Fibroblast of skin of left quadriceps (primary cell): ENCODE measurements at regions not wholly inside any gene's neighbourhood (a gene's known extent, or its start where the extent isn't known, plus 50 kb on each side); places are given as distances from the start of the nearest gene placed in this dataset.

Experiments used
- DNase-seq, 2 experiments: peaks; one replicate each; pipeline ENCODE4 v3.0.0-alpha.2; 2013; ENCODE audit warnings: low read depth in 2 of 2

GRCh38 chr9:107628444-107628843, 138.9 kb upstream of the KLF4 start:
- no peak for DNase-seq

DNA sequence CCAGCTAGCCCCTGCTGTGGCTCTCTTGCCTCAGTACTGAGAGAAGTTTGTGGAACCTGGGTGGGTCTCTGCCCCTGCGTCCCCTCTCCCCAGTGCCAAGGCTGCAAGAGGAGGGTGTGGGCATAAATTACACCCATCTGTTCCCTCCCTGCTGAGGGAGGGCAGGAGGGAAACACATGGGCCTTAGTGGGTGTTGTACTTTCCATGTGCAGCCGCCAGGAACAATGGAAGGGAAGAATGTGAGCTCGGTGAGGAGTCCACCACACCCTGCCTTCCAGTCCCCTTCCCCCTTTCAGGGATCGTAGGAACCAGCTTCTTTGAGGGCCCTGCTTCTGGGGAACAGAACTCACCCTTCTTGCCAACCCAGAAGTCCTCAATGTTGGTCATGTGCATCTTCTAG, 138.2 kb upstream of the KLF4 start:
- no peak for DNase-seq

GRCh38 chr9:107626118-107626517, 136.5 kb upstream of the KLF4 start:
- DNase-seq = no peak

DNA sequence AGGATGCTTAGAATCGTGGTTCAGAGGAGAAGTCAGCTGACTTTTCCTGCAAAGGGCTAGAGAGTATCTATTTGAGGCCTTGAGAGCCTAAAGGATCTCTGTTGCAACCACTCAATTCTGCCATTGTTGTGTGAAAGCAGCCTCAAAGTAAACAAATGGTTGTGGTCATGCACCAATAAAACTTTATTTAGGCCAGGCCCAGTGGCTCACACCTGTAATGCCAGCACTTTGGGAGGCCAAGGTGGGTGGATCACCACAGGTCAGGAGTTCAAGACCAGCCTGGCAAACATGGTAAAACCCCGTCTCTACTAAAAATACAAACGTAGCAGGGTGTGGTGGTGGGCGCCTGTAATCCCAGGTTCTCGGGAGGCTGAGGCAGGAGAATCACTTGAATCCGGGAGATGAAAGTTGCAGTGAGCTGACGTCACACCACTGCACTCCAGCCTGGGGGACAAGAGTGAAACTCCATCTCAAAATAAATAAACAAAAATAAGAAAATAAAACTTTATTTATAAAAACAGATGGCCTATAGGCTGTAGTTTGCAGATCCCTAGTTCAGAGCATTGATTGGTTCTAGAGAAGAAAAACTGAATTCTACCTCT, 135.9 kb upstream of the KLF4 start:
- DNase-seq = no peak

DNA sequence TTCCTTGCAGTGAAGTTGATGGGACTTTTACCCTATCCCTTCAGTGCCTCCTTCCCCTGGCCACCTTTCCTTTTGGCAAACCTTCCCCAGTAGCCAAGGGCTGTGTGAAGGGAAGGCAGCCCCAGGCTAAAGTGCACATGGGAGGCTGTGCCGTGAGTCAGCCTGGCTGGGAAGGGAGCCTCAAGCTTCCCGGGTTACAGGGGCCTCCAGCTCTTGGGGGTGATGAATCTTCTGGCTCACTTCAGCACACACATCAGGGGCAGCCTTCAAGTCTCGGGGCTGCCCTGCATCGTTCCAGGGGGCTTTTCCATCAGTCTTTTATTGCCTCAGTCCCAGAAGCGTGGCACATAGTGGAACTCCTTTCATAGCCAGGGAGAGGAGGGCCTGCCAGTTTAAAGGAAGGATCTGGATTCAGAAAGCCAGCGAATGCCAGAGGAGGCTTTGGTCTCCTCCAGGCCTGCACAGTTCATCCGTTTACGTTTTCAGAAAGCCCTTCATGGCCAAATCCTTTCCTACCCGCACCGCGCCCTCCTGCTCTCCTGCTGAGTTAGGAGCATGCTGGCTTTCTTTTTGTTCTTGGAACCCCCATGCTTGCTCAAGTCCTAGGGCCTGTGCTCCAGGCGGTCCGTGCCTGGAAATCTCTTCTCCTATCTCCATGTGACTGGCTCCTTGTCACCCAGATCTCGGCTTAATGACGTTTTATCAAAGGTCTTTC, 134.8 kb upstream of the KLF4 start:
- no peak for DNase-seq

DNA sequence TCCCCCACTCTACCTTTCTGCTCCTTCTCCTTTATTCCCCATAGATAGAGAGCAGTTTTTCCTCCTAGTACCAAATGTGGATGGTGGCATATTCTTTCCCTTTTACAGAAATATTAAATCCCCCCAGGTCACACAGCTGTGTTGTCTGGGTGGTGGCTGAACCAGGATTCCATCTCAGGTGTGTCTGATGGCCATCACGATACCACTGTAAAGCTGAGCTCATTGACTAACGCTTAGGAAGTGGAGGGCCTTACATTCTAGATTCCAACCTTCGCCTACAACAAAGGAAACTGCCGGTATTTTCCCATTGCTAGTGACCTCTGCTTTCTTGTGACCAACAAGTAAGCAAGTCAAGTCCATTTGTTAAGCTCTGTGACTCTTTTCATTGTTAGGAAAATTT, 131.9 kb upstream of the KLF4 start:
- no peak for DNase-seq

DNA sequence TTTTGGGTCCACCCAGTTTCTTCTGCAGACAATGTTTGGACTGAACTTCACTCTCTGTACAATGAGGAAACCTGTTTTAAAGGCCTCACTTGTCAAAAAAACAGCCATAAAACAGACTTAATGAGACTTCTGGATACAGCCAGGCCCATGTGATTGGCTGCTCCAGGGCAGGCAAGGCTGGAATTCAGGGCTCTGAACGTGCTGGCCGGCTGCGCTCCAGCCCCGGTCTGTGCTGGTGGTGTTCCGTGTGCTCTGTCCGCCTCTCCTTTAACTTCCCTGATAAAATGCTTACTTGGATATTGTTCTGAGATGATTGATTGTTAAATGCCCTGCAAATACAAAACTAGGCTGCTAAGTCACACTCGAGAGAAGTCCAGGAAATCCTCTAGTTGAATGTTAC, 131.2 kb upstream of the KLF4 start:
- DNase-seq = no peak

DNA sequence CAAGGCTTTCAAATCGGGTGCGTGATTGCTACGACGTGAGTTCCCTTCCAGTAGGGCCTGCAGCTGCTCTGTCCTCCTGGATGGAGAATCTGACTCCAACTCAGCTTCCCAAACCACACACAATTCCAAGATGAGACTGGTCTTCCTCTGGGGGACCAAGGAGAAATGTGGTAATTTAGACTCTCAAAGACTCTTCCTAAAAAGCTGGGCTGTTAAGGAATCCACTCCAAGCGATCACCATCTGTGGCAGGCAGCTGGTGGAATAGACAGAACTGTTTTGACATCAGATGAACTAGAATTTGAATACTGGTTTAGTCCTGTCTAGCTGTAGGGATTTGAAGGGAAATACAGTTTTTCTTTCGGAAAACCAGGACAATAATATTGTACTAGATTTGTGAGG, 130.7 kb upstream of the KLF4 start:
- DNase-seq = no peak

DNA sequence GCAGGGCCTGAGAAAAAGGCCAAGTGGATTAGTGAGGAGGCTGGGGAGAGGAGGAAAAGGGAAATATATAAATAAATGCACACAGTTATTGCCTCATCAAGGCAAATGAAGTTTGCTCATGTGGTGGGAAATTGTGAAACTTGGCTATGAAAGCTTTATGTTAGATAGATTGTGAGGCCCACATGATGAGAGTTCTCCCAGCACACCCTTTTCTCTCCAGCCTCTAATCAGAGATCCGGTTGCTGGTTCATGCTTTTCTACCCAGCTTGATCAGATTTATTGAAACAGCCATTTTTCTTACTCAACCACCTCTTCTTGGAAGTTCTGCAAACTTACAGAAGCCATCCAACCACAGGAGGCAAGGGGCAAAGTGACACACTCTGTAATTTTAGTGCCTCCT, 125.8 kb upstream of the KLF4 start:
- DNase-seq = peak in 1 of 2 experiments; percentile 26

GRCh38 chr9:107614765-107615164, 125.2 kb upstream of the KLF4 start:
- no peak for DNase-seq

- DNase-seq = no peak
These were observed 123.8 kb upstream of the KLF4 start for GRCh38 chr9:107613321-107613720.

GRCh38 chr9:107612136-107612535, 122.6 kb upstream of the KLF4 start:
- DNase-seq = no peak

DNA sequence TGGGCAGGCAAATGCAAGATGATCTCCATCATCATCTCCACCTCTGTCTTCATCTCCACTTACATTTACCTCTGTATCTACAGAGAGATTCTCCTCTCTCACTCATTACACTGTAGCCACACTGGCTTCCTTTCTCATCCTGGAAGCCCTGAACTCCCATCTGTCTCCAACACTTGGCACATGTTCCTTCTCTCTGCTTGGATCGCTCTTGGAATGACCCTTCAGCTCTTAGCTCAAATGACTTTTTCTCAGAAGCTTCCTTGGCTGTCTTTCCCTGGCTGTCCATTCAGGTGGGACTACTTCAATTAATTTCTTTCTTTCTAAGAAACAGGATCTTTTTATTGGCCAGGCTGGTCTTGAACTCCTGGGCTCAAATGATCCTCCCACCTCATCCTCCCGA, 120.0 kb upstream of the KLF4 start:
- DNase-seq = no peak

DNA sequence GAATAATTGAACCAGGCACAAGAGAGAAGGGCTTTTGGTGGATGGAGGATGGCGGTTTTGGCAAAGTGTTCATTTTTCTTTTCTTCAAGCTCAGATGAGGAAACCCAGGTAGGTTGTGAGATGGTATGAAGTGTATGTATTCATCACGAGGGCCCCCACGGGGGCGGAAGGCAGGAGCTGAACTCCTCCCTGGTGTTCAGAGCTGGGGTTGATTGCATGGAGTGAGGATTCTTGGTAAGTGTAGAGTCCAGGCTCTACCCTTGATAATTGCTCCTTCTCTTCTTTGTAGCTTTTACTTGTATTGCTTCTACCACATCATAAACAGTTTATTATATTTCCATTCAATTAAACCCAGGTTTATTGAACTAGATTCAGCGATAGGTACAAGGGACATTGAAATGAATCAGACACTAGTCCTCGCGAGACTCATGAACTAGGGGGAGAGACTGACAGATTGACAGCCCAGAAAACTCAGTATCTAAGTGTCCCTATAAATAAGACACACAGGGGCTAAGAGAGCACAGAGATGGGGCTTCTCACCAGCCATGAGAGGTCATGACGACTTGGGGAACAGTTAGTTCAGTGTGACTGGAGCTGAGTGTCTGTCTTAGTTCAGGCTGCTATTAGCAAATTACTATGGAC, 116.7 kb upstream of the KLF4 start:
- DNase-seq = no peak

GRCh38 chr9:107605041-107605440, 115.5 kb upstream of the KLF4 start:
- no peak for DNase-seq

- DNase-seq = no peak
These were observed 113.7 kb upstream of the KLF4 start for GRCh38 chr9:107603281-107603680.

DNA sequence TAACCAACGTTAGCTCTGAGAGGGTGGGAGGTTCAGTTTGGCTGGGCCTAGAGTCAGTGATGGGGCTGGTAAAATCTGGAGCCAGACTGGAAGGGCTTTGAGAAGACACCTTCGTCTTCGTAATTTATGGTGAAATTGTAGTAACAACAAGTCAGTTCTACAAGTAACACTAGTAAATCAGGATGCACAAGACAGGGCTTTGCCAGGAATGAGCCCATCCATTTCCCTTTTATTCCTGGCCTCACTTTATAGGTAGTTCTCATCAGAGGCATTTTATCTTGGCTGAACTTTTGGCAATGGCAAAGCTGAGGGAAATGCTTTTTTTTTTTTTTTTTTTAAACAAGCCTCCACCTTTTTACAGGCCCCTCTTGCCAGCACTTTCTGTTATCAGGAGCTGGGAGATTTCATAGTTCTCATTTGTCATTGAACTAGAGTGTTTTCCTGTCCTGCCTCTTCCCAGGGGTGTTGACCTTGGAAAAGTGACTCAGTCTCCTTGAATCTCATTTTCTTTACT, 110.5 kb upstream of the KLF4 start:
- DNase-seq = no peak

- no peak for DNase-seq
These were observed 108.2 kb upstream of the KLF4 start for GRCh38 chr9:107597743-107598217.

DNA sequence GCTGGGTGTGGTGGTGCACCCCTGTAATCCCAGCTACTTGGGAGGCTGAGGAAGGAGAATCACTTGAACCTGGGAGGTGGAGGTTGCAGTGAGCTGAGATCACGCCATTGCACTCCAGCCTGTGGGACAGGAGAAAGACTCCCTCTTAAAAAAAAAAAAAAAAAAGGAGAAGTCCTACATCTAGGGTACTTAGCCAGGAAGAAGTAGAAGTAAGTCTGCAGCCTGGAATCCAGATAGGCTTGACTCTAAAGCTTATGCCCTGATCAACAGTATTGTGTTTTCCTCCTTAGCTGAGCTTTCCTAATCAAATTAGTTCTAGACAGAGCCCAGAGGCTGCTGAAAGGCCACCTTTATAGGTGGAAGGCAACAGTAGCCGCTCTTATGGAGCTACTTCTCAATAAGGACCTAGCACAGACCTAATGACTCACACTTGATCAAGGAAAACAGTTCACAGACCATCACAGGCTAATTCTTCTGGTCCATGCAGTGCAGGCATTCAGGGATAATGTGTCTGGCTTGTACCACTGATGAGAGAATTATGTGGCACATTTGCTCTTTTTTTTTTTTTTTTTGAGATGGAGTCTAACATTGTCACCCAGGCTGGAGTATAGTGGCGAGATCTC, 105.5 kb upstream of the KLF4 start:
- DNase-seq = no peak

DNA sequence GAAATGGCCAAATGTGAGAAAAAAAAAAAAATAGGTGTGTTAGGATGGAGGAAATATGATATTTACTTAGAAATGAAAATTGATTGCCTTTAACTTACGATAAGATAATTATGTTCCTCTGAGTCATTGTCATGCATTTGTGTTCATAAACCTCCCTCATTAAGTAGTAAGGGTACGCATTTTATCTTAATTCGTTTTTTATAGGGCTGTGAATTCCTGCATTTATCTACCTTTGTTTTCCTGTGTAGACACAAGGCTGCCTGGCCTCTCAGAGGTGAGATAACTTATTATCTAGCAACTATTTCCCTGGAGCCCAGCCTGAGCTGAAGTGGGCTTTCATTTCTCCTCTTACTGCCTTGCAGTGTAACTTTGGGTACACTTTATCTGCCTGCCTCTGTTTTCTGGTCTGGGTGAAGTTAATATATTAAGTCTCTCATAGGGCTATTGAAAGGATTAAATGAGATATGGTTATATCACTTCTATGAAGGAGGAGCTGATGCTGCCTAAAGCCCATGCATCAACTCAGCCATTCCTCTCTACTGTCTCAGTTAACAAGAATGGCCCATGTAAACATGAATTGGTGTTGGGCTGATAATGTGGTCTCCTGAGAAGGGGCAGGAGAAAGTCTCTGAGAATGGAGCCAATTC, 103.8 kb upstream of the KLF4 start:
- no peak for DNase-seq

GRCh38 chr9:107592424-107592823, 102.9 kb upstream of the KLF4 start:
- DNase-seq = no peak

- DNase-seq = no peak
These were observed 102.2 kb upstream of the KLF4 start for GRCh38 chr9:107591781-107592180.
